ENCODE measurements at regions not wholly inside any gene's neighbourhood (a gene's known extent, or its start where the extent isn't known, plus 50 kb on each side); places are given as distances from the start of the nearest gene placed in this dataset.

GRCh38 chr6:114600381-114600780, 257.6 kb upstream of the HS3ST5 start:
- Histone ChIP-seq H3K4me3 (no peak overlapping the region), H3K4me1 (no peaks in the 10 kb centered on the region), H3K27ac (no peak overlapping the region), H3K36me3 (no peaks in the 10 kb centered on the region), H3K9me3 (no peaks in the 10 kb centered on the region), H3K27me3 (replicated peaks in 1 of 7) (no peaks in the 10 kb centered on the region)
- TF ChIP-seq CTCF (IDR thresholded peaks at IDR 0.05 in 8 of 11, conservative IDR thresholded peaks at IDR 0.05 in 3 of 11) (no peak), POLR2A (IDR thresholded peaks at IDR 0.05) (no peak), POLR2AphosphoS5 (IDR thresholded peaks at IDR 0.05) (no peak)
- DNase-seq: no peak
- intact Hi-C loops (cut with DNase I; ENCODE audit: low total_unique reads): no loop called here
- WGBS, 5 donors: 50 to 63% (median 50%) methylated on average over 1 of the region's 1 CpG

DNA sequence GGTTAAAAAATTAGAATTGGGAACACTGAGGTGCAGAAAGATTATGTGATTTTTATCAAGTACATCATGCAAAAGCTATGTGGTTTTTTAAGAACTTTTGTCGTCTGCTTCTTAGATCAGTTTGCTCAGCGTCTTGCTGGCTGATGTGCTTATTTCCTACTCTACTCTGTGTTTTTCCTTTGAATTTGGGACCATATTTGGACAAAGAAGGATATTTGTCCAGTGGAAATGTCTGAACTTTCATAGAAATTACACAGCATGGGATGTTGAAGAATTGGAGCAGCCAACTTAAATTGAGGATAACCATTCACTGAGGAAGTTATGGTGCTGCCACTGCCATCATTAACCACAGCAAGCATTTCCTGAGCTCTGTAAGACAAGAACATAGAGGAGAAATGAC, 252.8 kb upstream of the HS3ST5 start:
- DNase-seq: no peak
- no peak for TF ChIP-seq CTCF (IDR thresholded peaks at IDR 0.05 in 8 of 11, conservative IDR thresholded peaks at IDR 0.05 in 3 of 11)
- no peak for TF ChIP-seq POLR2A (IDR thresholded peaks at IDR 0.05)
- TF ChIP-seq POLR2AphosphoS5 (IDR thresholded peaks at IDR 0.05): no peak
- no peaks in the 10 kb centered on the region for H3K36me3 ChIP-seq
- intact Hi-C loops (cut with DNase I; ENCODE audit: low total_unique reads): no loop called here
- H3K27ac ChIP-seq: no peak overlapping the region
- no peaks in the 10 kb centered on the region for H3K4me1 ChIP-seq
- 73 to 94% (median 75%) methylated on average over 2 of the region's 2 CpGs for WGBS, 5 donors
- H3K4me3 ChIP-seq: no peak overlapping the region
- no peaks in the 10 kb centered on the region for H3K9me3 ChIP-seq
- H3K27me3 ChIP-seq (replicated peaks in 1 of 7): no peaks in the 10 kb centered on the region

- no peaks in the 10 kb centered on the region for H3K36me3 ChIP-seq
- no peak for DNase-seq
- H3K27me3 ChIP-seq (replicated peaks in 1 of 7): no peaks in the 10 kb centered on the region
- intact Hi-C loops (cut with DNase I; ENCODE audit: low total_unique reads): no loop called here
- no peak overlapping the region for H3K4me3 ChIP-seq
- TF ChIP-seq POLR2A (IDR thresholded peaks at IDR 0.05) (no peak), POLR2AphosphoS5 (IDR thresholded peaks at IDR 0.05) (no peak), CTCF (IDR thresholded peaks at IDR 0.05 in 8 of 11, conservative IDR thresholded peaks at IDR 0.05 in 3 of 11) (no peak)
- H3K9me3 ChIP-seq: no peaks in the 10 kb centered on the region
- WGBS, 5 donors: 20 to 48% (median 33%) methylated on average over 1 of the region's 1 CpG
- no peak overlapping the region for H3K27ac ChIP-seq
- no peaks in the 10 kb centered on the region for H3K4me1 ChIP-seq
These were observed 252.4 kb upstream of the HS3ST5 start for GRCh38 chr6:114595186-114595585.

GRCh38 chr6:114592506-114592905, 249.7 kb upstream of the HS3ST5 start:
- Histone ChIP-seq H3K27ac (no peak overlapping the region), H3K4me1 (no peaks in the 10 kb centered on the region), H3K9me3 (no peaks in the 10 kb centered on the region), H3K36me3 (no peaks in the 10 kb centered on the region), H3K4me3 (no peak overlapping the region), H3K27me3 (replicated peaks in 1 of 7) (no peaks in the 10 kb centered on the region)
- no peak for TF ChIP-seq POLR2A (IDR thresholded peaks at IDR 0.05)
- no peak for TF ChIP-seq POLR2AphosphoS5 (IDR thresholded peaks at IDR 0.05)
- no peak for TF ChIP-seq CTCF (IDR thresholded peaks at IDR 0.05 in 8 of 11, conservative IDR thresholded peaks at IDR 0.05 in 3 of 11)
- WGBS, 5 donors: 68 to 81% (median 73%) methylated on average over 4 of the region's 4 CpGs
- intact Hi-C loops (cut with DNase I; ENCODE audit: low total_unique reads): no loop called here
- DNase-seq: no peak
